Esophagus (tissue), 2 donors: ENCODE measurements at regions not wholly inside any gene's neighbourhood (a gene's known extent, or its start where the extent isn't known, plus 50 kb on each side); places are given as distances from the start of the nearest gene placed in this dataset.

ENCODE experiments used
- H3K27ac ChIP-seq, 2 donors: one replicate each; pipeline ENCODE4 v1.5.1; 2013; ENCODE audit warnings: low read depth in 2 of 2, mild to moderate bottlenecking in 2 of 2, inconsistent platforms in 1 of 2, low read length in 1 of 2, moderate library complexity in 1 of 2
- H3K27me3 ChIP-seq, 2 donors: one replicate each; pipeline ENCODE4 v1.6.1; 2013; ENCODE audit warnings: low read length in 2 of 2, control low read depth in 1 of 2, mild to moderate bottlenecking in 1 of 2; ENCODE audit not compliant: insufficient read depth in 2 of 2, control insufficient read depth in 1 of 2
- H3K36me3 ChIP-seq, 2 donors: one replicate each; pipeline ENCODE4 v1.6.1; 2013; ENCODE audit warnings: low read length in 1 of 2; ENCODE audit not compliant: control insufficient read depth in 2 of 2, insufficient read depth in 2 of 2
- H3K4me1 ChIP-seq, 2 donors: one replicate each; pipeline ENCODE4 v1.6.1; 2013; ENCODE audit warnings: low read length in 1 of 2; ENCODE audit not compliant: control insufficient read depth in 2 of 2, insufficient read depth in 2 of 2
- H3K4me3 ChIP-seq, 2 donors: one replicate each; pipeline ENCODE4 v1.5.1; 2013; ENCODE audit warnings: low read length in 2 of 2, mild to moderate bottlenecking in 2 of 2, low read depth in 1 of 2, moderate library complexity in 1 of 2
- H3K9me3 ChIP-seq, 2 donors: one replicate each; pipeline ENCODE4 v1.6.1; 2013; ENCODE audit warnings: mild to moderate bottlenecking in 2 of 2, low read depth in 1 of 2, low read length in 1 of 2, moderate library complexity in 1 of 2; ENCODE audit not compliant: control insufficient read depth in 2 of 2, insufficient read depth in 1 of 2
- WGBS, 2 donors: extraction: QIAGEN DNeasy Blood & Tissue Kit; methylation state at CpG; one replicate each; pipeline ENCODE4 v1.1.7; 2013; 5-methylcytosine and 5-hydroxymethylcytosine counted together
- donor health status: healthy with polysubstance abuse.
- donor health status: Bipolar disorder and iron deficiency.

DNA sequence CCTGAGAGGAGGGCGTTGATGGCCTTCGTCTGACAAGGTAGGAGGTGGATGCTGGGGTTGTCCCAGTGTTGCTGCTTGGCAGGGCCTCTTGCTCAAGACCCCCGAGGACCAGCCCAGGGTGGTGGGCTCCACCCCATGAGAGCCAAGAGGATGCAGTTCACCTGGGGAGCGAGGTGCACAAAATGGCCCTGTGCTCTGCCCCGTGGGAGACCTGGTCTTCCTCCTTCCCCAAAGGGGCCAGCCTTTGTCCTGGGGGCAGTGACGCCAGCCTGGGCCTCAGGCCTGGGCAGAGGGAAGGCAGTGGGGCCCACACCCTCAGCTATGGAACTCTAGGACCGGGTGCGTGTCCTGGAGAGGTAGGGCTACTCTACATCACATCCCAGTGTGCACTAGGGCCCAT, 1233.3 kb downstream of the TBC1D22A start:
- WGBS, 2 donors = 79 to 83% methylated on average over 8 of the region's 8 CpGs
- no peaks in the 10 kb centered on the region for H3K4me1 ChIP-seq
- H3K9me3 ChIP-seq = peaks cover 0 to 3% of the 10 kb centered on the region in 2 donors

DNA sequence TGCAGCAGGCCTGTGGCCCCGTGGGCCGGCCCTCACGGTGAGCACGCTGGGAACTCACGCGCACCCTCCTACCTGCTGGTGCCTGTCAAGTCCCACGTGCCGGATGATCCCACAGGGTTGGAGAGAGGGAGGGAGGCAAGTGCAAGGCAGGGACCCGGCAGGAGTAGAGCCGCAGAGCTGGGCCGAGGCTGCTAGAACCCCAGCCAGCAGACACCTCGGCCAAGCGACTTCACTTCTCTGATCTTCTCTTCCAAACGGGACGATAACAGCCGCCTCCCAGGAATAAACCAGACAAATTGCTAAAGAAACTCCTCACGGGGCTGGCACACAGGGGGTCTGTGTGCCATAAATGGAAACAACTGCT, 1232.8 kb downstream of the TBC1D22A start:
- Histone ChIP-seq H3K36me3 (no peaks in the 10 kb centered on the region), H3K9me3 (peaks cover 0 to 3% of the 10 kb centered on the region in 2 donors), H3K4me3 (no peak overlapping the region), H3K27ac (no peak overlapping the region), H3K27me3 (no peaks in the 10 kb centered on the region), H3K4me1 (no peaks in the 10 kb centered on the region)
- WGBS, 2 donors = 87 to 91% methylated on average over 17 of the region's 17 CpGs

More for the DNA sequence above, 1233.3 kb downstream of the TBC1D22A start:
- Histone ChIP-seq H3K4me3 (no peak overlapping the region), H3K36me3 (no peaks in the 10 kb centered on the region), H3K27ac (no peak overlapping the region), H3K27me3 (no peaks in the 10 kb centered on the region)

DNA sequence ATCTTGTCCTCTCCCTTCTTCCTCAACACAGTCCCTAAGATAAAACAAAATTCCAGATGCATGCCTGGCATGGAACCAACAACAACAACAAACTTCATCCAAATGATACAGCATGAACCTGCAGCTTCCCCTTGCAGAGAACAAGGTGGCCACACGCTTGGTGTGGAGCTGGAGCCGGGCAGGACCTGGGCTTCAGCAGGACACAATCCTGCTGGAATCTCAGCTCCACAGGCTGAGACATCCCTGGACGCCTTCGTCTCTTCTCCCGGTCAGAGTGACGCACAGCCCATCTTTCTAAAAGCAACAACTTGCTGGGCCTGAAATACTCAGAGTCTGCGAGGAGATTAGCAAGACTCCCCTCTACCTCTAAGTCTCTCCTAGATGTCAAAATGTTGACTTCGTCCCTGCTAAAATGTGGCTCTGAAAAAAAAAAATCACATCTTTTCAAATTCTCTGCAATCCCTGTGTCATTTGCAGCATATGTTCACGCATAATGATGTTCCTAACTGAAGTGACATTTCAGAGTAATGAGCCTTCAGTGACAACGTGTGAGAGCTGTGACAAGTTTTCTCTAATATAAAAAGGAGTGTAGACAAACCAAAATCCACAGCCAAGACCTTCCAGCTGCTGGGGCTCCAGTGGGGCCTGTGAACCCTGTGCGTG, 1232.3 kb downstream of the TBC1D22A start:
- H3K27ac ChIP-seq = no peak overlapping the region
- peaks cover 0 to 3% of the 10 kb centered on the region in 2 donors for H3K27me3 ChIP-seq
- H3K9me3 ChIP-seq = peaks cover 0 to 3% of the 10 kb centered on the region in 2 donors
- no peak overlapping the region for H3K4me3 ChIP-seq
- 81 to 82% methylated on average over 11 of the region's 11 CpGs for WGBS, 2 donors
- H3K36me3 ChIP-seq = no peaks in the 10 kb centered on the region
- H3K4me1 ChIP-seq = no peaks in the 10 kb centered on the region

DNA sequence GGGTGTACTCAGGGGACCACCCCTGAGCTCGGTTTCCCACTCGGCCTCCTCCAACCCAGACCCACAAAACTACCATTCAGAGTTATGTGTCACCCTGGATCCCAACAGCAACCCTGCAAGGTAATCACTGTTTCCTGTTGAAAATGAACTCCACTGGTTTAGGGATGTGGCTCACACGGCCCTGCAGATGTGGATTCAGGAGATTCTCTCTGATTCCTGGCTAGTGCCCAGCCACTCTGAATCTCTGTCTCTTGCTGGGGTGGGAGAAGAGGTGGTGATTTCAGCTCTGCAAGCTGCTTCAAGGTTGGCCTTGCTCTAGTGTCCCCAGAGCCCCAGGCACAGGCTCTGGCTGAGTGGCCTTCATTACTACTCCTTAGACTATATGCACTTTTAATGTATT, 1231.6 kb downstream of the TBC1D22A start:
- Histone ChIP-seq H3K9me3 (peaks cover 0 to 3% of the 10 kb centered on the region in 2 donors), H3K36me3 (no peaks in the 10 kb centered on the region), H3K27ac (no peak overlapping the region), H3K27me3 (peaks cover 0 to 3% of the 10 kb centered on the region in 2 donors), H3K4me3 (no peak overlapping the region), H3K4me1 (no peaks in the 10 kb centered on the region)
- 66 to 76% methylated on average over 3 of the region's 3 CpGs for WGBS, 2 donors

DNA sequence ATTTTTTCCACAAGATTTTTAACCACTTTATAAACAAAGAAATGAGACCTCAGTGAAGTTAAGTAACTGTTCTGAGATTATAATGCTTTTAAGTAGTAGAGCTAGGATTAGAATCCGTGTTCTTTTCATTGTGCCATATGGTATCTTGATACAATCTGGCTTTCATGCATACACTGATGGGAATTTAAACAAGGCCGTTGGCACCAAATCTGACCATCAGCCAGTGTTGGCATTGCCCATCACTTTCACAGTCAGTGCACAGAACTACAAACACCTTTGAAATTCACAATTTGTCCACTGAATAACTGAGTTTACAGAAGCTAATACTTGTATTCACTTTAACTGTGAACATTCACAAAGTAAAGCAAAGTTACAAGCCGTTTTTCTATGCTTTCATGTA, 1228.0 kb downstream of the TBC1D22A start:
- 28 to 34% methylated on average over 3 of the region's 3 CpGs for WGBS, 2 donors
- Histone ChIP-seq H3K36me3 (no peaks in the 10 kb centered on the region), H3K27ac (no peak overlapping the region), H3K9me3 (peaks cover 0 to 3% of the 10 kb centered on the region in 2 donors), H3K4me1 (no peaks in the 10 kb centered on the region), H3K4me3 (no peak overlapping the region), H3K27me3 (peaks cover 0 to 3% of the 10 kb centered on the region in 2 donors)

DNA sequence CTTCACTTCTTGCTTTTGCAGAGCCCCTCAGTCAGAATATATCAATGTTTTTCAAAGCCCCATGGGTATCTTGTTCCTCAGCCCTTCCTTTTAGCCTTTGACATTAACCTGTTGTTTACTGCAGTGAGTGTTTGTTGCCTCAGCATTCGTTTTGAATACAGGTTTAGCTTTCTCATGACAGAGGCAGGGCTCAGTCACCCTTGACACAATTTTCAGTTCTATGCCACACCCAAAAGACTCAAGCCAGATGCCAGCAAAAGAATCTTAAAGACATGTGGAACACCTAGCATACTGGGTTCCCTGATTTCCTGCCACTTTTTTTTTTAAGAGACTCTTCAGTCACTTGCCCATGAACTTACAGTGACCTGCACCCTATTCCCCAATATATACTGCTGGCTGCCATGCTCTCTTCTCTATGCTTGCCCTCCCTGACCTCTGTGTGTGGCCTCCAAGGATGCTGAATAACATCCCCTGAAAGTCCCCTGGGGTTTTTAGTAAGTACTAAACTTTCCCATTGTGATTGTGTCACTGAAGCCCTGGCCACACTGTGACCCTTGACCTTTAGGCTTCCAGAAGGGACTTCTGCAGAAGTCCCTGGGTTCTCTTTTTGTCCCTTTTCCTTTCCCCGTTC, 1225.5 kb downstream of the TBC1D22A start:
- Histone ChIP-seq H3K4me3 (no peak overlapping the region), H3K36me3 (no peaks in the 10 kb centered on the region), H3K27ac (no peak overlapping the region), H3K4me1 (no peaks in the 10 kb centered on the region), H3K9me3 (no peaks in the 10 kb centered on the region), H3K27me3 (peaks cover 0 to 3% of the 10 kb centered on the region in 2 donors)
- WGBS, 2 donors = 39 to 42% methylated on average over 2 of the region's 2 CpGs

DNA sequence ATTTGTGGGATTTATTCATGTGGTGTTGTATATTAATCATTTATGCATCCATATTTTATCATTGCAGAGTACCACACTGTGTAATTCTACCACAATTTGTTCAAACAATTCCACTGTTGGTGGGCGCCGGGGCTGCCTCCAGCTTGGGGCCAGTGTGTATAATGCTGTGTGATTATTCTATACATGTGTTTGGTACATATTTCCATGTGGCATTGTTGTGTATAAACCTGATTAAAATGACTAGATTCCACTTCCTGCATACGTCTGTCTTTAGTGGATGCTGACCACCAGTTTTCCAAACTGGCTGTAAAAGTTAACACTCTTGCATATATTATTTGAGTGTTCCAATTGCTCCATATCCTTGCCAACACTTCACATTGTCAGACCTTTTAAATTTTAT, 1213.8 kb downstream of the TBC1D22A start:
- 80 to 86% methylated on average over 3 of the region's 3 CpGs for WGBS, 2 donors

DNA sequence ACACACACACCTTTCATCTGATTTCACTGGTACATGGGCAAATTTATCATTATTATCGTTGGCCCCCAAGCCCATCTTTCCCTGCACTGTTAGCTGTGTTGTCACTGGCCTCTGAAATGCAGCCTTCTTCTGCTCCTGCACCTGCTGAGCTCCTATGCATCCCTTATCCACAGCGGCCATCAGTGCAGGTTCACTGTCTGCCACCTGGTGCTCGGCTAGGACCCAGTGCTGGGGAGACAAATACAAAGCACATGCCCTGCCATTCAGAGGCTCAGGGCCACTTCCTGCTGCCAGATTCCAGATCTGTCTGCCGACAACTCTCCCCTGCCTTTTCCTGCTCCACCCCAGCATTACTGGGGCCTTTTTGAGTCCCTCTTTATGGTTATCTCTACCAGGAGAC, 1205.4 kb downstream of the TBC1D22A start:
- Histone ChIP-seq H3K4me1 (no peaks in the 10 kb centered on the region), H3K27ac (no peak overlapping the region), H3K4me3 (no peak overlapping the region), H3K9me3 (no peaks in the 10 kb centered on the region), H3K27me3 (no peaks in the 10 kb centered on the region), H3K36me3 (no peaks in the 10 kb centered on the region)
- 60 to 64% methylated on average over 4 of the region's 4 CpGs for WGBS, 2 donors

More for the DNA sequence above, 1213.8 kb downstream of the TBC1D22A start:
- Histone ChIP-seq H3K4me1 (no peaks in the 10 kb centered on the region), H3K27me3 (no peaks in the 10 kb centered on the region), H3K27ac (no peak overlapping the region), H3K9me3 (no peaks in the 10 kb centered on the region), H3K4me3 (no peak overlapping the region), H3K36me3 (no peaks in the 10 kb centered on the region)

DNA sequence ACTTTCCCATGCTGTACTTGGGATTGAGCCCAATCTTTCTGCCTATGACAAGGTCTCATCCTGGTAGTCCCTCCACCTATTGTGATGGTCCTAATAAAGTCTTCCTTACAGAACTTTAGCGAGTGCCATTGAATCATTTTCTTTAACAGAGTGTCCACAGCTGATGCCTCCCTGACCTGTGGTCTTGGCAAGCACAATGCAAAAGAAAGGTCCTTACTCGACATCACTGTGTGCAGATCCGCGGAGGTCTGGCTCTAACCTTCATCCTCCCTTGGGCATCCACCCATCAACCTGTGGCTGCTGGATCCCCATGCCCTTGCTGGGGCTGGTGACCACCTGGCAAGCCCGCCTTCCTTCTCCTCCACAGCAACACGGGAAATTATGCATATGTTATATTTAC, 1203.9 kb downstream of the TBC1D22A start:
- 83 to 87% methylated on average over 6 of the region's 6 CpGs for WGBS, 2 donors
- H3K4me1 ChIP-seq = no peaks in the 10 kb centered on the region
- H3K9me3 ChIP-seq = no peaks in the 10 kb centered on the region
- H3K4me3 ChIP-seq = no peak overlapping the region
- H3K27me3 ChIP-seq = no peaks in the 10 kb centered on the region
- H3K27ac ChIP-seq = no peak overlapping the region
- no peaks in the 10 kb centered on the region for H3K36me3 ChIP-seq

DNA sequence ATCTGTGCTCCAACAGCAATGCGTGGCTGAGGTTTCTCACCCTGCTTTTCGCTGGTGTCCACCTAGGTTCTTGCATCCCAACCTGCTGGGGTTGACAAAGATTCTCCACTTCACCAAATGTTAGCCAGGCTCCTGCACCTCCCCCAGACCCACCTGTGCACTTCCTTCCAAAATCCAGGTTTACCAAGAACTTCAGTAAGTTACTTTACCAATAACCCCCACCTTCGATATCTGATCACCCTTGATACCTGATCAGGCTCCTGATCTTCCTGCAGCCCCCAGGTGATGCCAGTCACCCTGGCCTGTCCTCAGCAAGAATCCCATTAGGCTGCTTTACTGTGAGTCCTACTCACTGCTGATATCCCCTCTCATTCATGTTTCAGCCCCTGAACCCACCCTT, 1203.4 kb downstream of the TBC1D22A start:
- Histone ChIP-seq H3K27me3 (no peaks in the 10 kb centered on the region), H3K9me3 (no peaks in the 10 kb centered on the region)
- 93 to 95% methylated on average over 3 of the region's 3 CpGs for WGBS, 2 donors

More for the DNA sequence above, 1203.4 kb downstream of the TBC1D22A start:
- no peak overlapping the region for H3K4me3 ChIP-seq
- no peaks in the 10 kb centered on the region for H3K4me1 ChIP-seq
- H3K36me3 ChIP-seq = no peaks in the 10 kb centered on the region
- no peak overlapping the region for H3K27ac ChIP-seq
